Sciatic nerve (tissue), 2 donors: ENCODE measurements at regions not wholly inside any gene's neighbourhood (a gene's known extent, or its start where the extent isn't known, plus 50 kb on each side); places are given as distances from the start of the nearest gene placed in this dataset.

Source experiments
- ATAC-seq: fragments of 200-7000 bp; cut with Tn5 transposase; one replicate; pipeline ENCODE4 v1.9.1; 2020; ENCODE audit warnings: mild to moderate bottlenecking, moderate library complexity
- DNase-seq: peaks from one replicate; pipeline ENCODE4 v3.0.0-alpha.2; 2020; ENCODE audit warnings: low spot score
- intact Hi-C: fragments of 100-400 bp; cut with DNase I; formaldehyde crosslinking; loops from one replicate; pipeline ENCODE4 v1.14.2; 2022
- donor health status: DM: no; HTN: no; CAD: no.
- donor health status: DM: no; HTN: no; CAD: no.

DNA sequence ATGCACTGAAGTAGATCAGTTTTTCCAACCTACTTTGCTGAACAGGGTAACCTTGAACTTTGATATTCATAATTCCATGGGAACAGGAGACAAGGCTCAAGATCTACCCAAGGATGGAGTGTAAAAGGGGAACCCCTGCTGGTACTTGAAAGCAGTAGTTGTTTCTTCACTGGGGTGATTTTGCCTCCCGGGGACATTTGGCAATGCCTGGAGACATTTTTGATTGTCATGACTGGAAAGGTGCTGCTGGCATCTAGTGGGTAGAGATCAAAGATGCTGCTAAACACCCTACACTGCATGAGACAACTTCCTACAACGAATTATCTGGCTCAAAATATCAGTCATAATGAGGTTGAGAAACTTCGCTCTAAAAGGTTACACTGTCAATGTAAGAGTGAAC, 214.8 kb upstream of the CTBP2 start:
- ATAC-seq (no peak), DNase-seq (no peak)
- intact Hi-C loops = no loop called here

DNA sequence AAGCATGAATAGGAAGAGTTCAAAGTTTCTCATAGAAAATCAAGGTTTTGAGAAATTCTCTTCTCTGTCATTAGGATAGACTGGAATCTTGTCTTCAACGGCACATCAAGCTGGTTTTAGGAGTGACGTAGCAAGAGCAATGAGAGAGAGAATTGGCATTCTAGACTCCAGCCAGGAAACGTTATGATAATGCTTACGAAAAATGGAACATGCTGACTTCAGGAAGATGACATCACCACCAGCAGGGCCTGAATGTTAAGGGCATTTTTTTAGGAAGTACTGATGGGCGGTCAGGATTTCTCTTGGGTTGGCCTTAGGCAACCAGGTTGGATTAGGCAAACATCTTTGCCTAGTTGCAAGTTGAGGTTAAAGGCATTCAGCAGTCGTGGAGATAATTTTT, 213.2 kb upstream of the CTBP2 start:
- intact Hi-C loops = no loop called here
- no peak for DNase-seq
- ATAC-seq = no peak

DNA sequence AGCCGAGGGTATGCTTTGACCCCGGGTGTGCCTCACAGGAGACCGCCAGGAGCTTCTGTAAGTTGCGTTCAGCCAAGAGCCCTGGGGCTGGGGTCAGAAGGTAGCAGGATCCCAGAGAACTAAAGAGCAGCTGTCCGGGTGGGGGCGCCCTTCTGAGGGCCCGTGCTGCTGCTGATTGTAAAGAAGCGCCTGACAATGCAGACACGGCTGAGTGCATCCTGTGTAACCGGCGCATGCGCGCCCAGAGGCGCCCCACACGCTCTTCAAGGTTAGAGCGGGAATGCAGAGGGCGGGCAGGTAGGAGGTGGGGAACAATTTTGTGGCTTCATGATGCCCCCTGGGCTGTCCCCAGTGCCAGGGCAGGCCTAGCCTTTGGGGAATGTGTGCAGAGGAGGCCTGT, 210.2 kb upstream of the CTBP2 start:
- ATAC-seq (no peak), DNase-seq (no peak)
- intact Hi-C loops = no loop called here

DNA sequence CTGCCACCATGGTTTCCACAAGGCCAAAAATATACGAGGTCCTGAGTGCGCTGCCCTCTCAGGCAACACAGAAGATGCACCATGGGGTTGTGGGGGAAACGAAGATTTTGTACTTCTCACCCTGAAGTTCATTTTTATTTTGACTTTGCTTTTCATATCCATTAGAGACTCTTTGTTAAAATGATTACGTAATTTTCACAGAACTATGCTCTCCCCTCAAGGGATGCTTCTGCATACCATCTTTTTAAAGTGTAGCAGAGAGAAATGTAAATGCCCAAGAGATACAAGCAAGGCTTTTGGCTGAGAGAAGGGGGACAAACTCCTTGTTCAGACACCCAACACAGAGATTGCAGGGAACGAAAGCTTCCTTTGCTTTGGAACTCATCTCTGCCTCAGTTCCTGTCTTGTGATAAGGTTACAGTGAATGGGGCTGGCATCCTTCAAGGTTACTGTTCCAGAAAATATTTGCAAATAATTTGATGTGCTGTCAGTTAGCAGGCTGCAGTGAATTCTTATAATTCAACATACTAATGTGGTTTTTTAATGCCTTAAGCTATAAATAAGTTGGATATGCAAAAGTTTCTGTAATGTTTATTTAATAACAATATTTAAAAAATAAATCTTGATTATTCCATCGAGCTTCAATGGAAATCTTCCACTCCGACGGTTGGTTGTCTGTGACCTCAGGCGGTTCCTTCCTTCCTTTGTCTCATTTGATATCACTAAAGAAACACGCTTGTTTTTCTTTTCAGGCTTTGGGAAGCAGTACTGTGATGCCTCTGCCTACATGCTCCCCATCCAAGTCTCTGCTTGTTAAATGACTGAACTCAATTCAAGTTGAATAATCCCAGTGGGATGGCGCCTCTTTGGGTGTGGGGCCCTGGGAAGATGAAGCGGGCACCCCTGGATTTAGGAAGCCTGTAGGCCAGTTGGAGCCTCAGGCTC, 209.3 kb upstream of the CTBP2 start:
- ATAC-seq = no peak
- DNase-seq = no peak
- intact Hi-C loops = no loop called here

DNA sequence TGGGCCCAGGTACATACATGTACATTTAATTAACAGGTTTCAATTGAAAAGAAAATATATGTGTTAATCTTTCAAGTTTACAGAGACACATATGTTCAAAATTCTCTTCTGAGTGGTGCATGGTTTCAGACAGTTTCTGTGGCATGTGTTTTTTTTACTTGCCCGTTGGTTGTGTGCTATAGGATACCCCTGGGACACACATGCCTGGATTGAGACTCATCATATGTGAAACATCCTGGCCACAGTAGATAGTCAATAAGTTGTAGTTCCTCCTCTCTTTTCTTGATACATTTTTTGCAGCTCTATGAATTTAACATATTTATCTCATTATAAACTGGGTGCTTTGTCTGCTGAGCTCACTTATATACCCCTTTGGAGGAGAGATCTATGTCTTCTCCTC, 207.8 kb upstream of the CTBP2 start:
- intact Hi-C loops = no loop called here
- ATAC-seq = no peak
- DNase-seq = no peak

DNA sequence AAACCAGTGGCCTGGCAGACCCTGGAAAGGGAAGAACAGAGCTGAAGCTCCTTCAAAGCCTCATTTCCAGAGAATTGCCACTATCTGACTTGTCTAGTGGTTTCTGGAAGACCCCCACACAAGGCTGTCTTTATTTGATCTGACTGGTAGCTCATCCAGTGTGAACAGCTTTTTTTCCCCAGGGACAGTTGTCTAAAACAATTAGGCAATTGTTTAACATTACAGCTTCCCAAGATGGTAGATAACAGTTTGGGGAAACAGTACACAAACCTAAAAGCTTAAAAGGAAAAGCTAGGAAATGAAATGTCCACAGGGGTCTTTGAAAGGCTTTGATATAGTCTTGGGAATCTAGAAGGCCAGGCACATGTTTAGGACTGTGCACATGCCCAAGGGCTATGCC, 203.4 kb upstream of the CTBP2 start:
- intact Hi-C loops = no loop called here
- DNase-seq = no peak

DNA sequence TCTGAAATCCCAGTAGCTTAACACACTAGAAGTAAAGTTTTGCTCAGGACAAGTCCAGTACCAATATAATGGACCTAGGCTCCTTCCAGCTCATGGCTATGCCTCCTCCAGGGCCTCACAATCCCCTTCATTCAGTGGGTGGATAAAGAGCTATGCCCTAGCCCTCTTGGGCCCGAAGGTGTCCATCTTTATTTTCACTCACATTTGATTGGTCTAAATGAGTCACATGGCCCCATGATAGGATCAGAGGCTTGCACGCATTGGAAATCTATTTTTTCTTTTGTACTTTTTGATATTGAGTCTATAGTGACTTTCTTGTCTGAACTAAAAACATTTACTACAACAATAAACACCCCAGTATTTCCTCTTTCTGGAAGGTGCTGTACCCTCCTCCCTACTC, 202.6 kb upstream of the CTBP2 start:
- ATAC-seq = no peak
- DNase-seq = no peak
- intact Hi-C loops = no loop called here

More for the DNA sequence above, 203.4 kb upstream of the CTBP2 start:
- ATAC-seq = no peak

DNA sequence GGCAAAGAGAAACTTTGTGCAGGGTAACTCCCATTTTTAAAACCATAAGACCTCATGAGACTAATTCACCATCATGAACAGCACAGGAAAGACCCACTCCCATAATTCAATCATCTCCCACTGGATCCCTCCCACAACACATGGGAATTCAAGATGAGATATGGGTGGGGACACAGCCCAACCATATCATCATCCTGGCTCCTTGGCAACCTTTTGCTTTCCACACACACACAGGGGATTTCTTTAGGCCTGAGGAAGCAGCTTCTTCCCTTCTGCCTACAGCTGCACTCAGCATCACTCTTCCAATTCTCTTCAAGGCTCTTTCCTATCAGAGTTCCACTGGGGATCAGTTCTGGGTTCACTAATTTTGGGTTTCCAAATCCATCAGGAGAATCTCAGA, 199.0 kb upstream of the CTBP2 start:
- ATAC-seq (no peak), DNase-seq (no peak)
- intact Hi-C loops = no loop called here

DNA sequence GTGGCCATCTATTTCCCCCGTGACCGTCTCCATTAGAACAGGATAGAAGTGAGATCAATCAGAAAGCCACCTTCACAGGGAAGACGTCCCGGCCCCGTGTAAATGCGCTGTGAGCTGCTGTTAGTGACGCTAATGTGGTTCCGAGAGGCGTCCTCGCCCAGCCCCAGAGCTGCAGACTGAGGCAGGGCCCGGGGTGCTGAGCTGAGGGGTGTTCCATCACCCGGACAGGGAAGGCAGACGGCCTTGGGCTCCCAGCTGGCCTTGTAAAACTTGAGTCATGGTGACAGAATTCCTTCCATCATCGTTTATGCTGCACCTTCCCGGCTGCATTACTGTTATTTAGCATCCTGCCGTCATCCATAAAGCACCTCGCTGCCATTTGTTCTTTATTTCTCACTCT, 195.3 kb upstream of the CTBP2 start:
- intact Hi-C loops = no loop called here
- ATAC-seq (no peak), DNase-seq (no peak)

DNA sequence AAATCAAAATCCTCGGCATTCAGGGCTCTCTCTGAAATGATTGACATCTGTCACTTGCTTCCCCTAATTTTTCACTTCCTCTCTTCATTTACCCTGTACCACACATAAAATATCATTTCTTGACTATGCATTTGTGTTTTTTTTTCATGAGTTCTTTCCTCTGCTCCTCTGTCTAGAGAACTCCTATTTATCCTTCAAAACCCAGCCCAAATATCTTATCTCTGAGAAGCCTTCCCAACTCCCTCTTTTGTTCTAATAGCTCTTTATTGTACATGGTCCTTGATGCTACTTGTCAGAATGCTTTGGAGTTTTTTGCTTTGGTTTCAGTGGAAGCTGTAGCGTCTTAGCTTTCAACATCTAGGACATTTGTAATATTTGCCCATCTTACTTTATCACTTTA, 190.2 kb upstream of the CTBP2 start:
- intact Hi-C loops = no loop called here
- no peak for DNase-seq
- ATAC-seq = no peak

DNA sequence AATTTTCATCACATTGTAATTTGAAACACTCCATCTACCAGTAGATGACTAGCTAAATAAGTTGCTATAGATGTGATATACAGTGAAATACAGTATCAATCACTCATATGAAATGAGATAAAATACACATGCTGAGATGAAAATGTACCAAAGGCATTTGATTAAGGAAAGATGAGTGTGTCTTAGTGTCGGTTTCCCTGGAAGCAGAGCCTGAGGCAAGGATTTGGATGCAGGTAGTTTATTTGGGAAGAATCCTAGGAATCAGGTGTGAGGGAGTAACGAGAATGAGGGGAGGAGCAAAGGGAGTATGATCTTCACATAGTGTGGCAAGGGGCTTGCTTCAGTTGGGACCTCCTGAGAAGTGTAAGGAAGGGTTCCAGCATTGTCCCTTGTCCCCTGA, 188.2 kb upstream of the CTBP2 start:
- ATAC-seq = no peak
- intact Hi-C loops = no loop called here

DNA sequence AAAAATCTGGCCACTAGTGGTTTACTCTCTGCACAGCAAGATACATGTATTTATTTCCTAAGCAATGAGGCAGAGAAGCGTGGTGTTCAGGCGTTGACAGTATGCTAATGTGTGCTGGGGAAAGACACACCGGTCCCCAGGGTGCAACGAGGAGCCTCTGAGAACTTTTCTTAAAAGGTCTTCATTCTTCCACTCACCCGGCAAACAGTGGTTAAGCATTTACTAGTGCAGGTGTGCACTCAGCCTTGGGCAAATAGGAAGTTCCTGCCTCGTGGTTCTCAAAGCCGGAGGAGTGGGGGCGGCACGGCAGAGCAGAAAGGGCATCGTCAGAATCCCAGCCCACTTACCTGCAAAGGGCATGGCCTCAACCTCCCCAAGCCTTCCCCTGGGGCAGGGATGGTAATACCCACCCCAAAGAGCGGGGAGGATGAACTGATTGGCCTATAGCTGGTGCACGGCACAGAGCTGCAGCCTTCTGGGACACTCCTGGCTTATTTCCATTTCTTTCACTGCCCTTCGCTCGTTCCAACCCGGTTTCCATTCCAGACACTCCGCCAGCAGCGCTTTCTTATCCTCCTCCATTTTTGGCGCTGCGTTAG, 184.3 kb upstream of the CTBP2 start:
- intact Hi-C loops = no loop called here
- ATAC-seq (no peak), DNase-seq (no peak)

More for the DNA sequence above, 188.2 kb upstream of the CTBP2 start:
- DNase-seq = no peak

DNA sequence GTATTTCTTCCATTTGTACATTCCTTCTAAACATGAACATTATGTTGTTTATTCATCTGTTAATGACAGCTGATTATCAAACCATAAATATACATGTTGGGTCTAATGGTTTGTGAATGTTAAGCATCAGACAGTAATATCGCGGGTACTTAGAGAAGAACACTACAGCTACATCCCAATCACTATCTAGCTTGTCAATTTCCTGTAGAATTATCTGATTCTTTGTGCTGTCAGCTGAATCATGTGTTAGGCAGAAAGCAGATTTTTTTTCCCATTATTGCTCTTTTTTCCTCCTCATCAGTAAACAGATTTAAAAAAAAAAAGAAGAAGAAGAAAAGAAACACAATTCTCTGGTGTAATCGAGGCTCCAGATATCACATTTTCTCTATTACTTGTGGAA, 183.6 kb upstream of the CTBP2 start:
- intact Hi-C loops = no loop called here
- DNase-seq = no peak
- no peak for ATAC-seq

DNA sequence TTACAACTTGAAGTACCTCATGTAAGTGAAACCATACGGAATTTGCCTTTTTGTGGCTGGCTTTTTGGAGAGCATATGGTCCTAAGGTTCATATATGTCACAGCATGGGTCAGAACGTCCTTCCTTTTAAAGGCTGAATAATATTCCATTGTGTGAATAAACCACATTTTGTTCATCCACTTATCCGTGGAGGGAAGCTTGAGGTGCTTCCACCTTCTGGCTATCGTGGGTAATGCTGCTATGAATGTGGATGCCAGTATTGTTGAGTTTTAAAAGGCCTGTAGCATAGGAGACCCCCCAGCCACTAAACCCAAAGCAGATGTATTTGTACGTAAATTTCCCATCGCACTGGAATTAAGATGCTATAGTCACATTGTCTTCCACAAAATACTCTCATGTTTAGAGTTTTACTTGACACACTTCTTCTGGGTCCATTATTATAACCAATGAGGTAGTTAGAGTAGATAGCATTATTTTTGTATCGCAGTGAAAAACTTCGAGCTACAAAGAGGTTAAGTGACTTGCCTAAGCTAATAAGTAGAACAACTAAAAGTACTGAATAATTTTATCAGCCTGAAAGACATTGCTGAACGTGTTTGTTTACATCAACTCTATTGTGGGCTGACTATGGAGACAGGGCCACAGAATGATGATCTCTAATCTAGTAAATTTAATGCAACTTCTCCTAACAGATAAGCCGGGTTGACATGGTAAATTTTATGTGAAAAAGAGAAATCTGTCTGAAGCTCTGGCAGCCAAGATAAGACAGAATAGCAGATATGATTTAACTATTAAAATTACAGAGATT, 183.0 kb upstream of the CTBP2 start:
- DNase-seq (no peak), ATAC-seq (no peak)
- intact Hi-C loops = no loop called here

DNA sequence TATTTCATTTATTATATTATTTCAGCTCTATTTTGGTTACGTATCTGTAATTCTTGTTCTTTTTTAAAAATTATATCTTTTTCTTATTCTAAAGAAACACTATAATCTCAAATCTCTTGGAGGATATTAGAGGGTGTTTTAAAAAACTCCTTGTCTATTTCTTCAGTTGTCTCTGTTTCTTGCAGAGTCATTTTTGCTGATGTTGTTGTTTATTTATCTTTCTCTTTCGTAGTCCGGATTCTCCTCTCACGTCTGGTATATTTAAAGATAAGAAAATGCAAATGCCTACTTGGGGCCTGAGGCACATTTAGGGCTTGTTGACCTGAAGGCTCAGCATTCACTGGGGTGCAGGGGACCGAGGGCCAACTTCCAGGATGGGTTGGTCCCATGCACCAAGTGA, 181.2 kb upstream of the CTBP2 start:
- intact Hi-C loops = no loop called here
- DNase-seq (no peak), ATAC-seq (no peak)

DNA sequence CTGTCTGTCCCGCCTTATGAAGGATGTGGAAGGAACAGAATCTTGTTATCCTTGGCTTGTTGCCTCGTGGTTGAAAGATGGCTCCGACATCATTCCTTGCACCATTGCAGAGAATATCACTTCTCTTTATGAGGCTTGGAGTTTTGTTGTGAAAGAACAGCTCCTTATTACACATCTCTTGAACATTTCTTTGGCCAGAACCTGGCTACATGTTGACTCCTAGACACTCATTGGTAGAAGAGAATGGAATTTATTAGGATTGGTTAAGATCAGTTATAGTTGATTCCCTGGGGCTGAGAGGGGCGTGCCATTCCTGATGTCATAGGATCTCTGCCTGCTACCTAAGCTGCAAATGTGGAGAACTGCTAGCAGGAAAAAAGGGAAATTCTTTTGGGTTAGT, 180.5 kb upstream of the CTBP2 start:
- intact Hi-C loops = no loop called here
- DNase-seq (no peak), ATAC-seq (no peak)

DNA sequence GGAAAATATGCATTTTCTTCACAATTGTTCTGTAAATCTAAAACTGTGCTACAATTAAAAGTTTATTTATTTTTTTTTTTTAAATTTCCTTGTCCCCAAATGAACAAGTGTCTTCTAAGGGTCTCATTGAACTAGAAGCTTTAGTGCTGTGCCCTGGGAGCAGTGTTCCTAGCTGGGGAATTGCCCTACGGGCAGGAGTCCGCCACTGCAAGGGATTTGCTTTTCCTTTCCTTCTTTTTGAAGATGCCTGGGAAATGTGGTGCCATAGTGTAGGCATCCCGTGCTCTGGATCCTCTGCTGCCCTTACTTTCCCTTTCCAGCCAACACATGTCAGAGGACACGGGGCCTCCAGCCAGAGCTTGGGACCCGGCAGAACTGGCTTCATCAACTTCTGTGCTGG, 177.1 kb upstream of the CTBP2 start:
- ATAC-seq (no peak), DNase-seq (no peak)
- intact Hi-C loops = no loop called here

DNA sequence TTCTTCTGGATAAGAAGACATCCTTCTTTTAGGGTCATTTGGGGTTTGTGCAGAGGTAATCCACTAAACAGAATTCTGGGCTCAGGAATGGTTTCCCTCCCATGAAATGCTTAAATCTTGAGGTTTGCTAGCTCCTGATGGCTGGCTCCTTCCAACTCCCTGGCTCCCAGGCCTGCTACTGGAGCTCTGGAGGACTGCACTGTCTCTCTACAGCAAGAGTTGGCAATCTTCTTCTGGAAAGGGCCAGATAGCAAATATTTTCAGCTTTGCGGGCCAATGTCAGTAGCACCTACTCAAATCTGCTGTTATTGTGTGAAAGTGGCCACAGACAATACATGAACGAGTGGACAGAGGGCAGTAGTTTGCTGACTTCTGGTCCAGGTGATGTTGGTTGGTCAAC, 174.2 kb upstream of the CTBP2 start:
- intact Hi-C loops = no loop called here
- ATAC-seq = no peak
- no peak for DNase-seq

DNA sequence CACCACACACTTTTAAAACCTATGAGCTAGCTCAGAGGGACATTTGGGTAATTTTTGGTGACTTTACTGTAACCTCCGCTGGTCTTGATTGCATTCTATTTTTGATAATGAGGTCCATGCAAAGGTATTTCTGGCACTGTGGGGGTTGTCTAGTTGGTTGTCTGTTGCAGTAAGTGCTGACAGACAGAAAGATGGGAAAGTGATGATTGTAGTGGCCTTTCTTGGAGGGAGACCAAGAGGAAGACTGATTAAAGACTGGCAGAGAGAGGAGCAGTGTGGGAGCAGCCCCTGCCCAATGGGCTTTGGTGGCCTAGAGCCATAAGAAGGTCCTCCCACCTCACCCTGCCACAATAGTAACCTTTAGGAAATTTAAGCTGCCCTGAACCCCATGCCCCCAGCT, 173.4 kb upstream of the CTBP2 start:
- intact Hi-C loops = no loop called here
- ATAC-seq (no peak), DNase-seq (no peak)

DNA sequence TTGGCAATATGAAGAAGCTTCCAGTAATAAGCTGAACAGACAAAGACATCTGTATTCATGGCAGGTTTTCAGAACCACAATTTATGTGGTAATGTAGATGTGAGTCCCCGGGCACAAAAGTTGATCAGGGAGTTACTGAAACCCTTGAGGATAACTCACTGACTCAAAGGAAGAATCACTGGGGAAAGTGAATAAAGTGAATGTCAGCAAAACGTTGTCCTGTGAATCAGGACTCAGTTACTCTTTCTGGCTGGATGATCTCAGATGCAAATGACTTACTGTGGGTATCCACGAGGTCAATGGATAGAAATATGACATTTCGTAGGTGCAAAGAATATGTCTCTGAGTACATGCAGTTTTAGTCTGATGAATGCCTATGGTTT, 172.8 kb upstream of the CTBP2 start:
- intact Hi-C loops = no loop called here
- DNase-seq (no peak), ATAC-seq (no peak)
